ENCODE measurements at regions not wholly inside any gene's neighbourhood (a gene's known extent, or its start where the extent isn't known, plus 50 kb on each side); places are given as distances from the start of the nearest gene placed in this dataset.

GRCh38 chr3:65182682-65183081 lies 494.9 kb upstream of the ADAMTS9 start:
- no peak for TF ChIP-seq CTCF (IDR thresholded peaks at IDR 0.05)
- Histone ChIP-seq H3K4me1 (no peaks in the 10 kb centered on the region), H3K9me3 (ENCODE audit: control insufficient read depth, low read length) (no peaks in the 10 kb centered on the region), H3K36me3 (ENCODE audit: control insufficient read depth, insufficient read depth, low read length) (no peaks in the 10 kb centered on the region), H3K4me3 (ENCODE audit: low read depth, low read length) (no peak overlapping the region), H2AFZ (no peak overlapping the region), H3K27ac (no peak overlapping the region), H3K4me2 (ENCODE audit: low read length) (no peak overlapping the region), H3K79me2 (no peaks in the 10 kb centered on the region), H3K27me3 (ENCODE audit: control insufficient read depth, insufficient read depth, low read length) (no peaks in the 10 kb centered on the region), H3K9ac (no peak overlapping the region)

- TF ChIP-seq CTCF (IDR thresholded peaks at IDR 0.05) = no peak
- H2AFZ ChIP-seq = no peak overlapping the region
- H3K27ac ChIP-seq = no peak overlapping the region
- H3K9ac ChIP-seq = no peak overlapping the region
- no peaks in the 10 kb centered on the region for H3K4me1 ChIP-seq
- H3K4me2 ChIP-seq (ENCODE audit: low read length) = no peak overlapping the region
- H3K9me3 ChIP-seq (ENCODE audit: control insufficient read depth, low read length) = no peaks in the 10 kb centered on the region
- H3K27me3 ChIP-seq (ENCODE audit: control insufficient read depth, insufficient read depth, low read length) = no peaks in the 10 kb centered on the region
- H3K79me2 ChIP-seq = no peaks in the 10 kb centered on the region
- H3K36me3 ChIP-seq (ENCODE audit: control insufficient read depth, insufficient read depth, low read length) = no peaks in the 10 kb centered on the region
- H3K4me3 ChIP-seq (ENCODE audit: low read depth, low read length) = no peak overlapping the region
Observed at GRCh38 chr3:65182085-65182484, 494.3 kb upstream of the ADAMTS9 start.

GRCh38 chr3:65181391-65181871 lies 493.6 kb upstream of the ADAMTS9 start:
- Histone ChIP-seq H3K9ac (no peak overlapping the region), H3K36me3 (ENCODE audit: control insufficient read depth, insufficient read depth, low read length) (no peaks in the 10 kb centered on the region), H3K4me2 (ENCODE audit: low read length) (no peak overlapping the region), H3K79me2 (no peaks in the 10 kb centered on the region), H3K27me3 (ENCODE audit: control insufficient read depth, insufficient read depth, low read length) (no peaks in the 10 kb centered on the region), H3K4me1 (no peaks in the 10 kb centered on the region), H2AFZ (no peak overlapping the region), H3K9me3 (ENCODE audit: control insufficient read depth, low read length) (no peaks in the 10 kb centered on the region), H3K27ac (peak overlapping the region; percentile 15), H3K4me3 (ENCODE audit: low read depth, low read length) (no peak overlapping the region)
- no peak for TF ChIP-seq CTCF (IDR thresholded peaks at IDR 0.05)

- Histone ChIP-seq H3K79me2 (no peaks in the 10 kb centered on the region), H3K9me3 (ENCODE audit: control insufficient read depth, low read length) (no peaks in the 10 kb centered on the region), H3K27ac (no peak overlapping the region), H3K4me2 (ENCODE audit: low read length) (no peak overlapping the region), H3K27me3 (ENCODE audit: control insufficient read depth, insufficient read depth, low read length) (no peaks in the 10 kb centered on the region), H2AFZ (no peak overlapping the region), H3K36me3 (ENCODE audit: control insufficient read depth, insufficient read depth, low read length) (no peaks in the 10 kb centered on the region), H3K9ac (no peak overlapping the region), H3K4me1 (no peaks in the 10 kb centered on the region), H3K4me3 (ENCODE audit: low read depth, low read length) (no peak overlapping the region)
- no peak for TF ChIP-seq CTCF (IDR thresholded peaks at IDR 0.05)
Observed at GRCh38 chr3:65178703-65179102, 490.9 kb upstream of the ADAMTS9 start.

GRCh38 chr3:65177960-65178376 lies 490.2 kb upstream of the ADAMTS9 start:
- no peak overlapping the region for H3K4me3 ChIP-seq (ENCODE audit: low read depth, low read length)
- H3K36me3 ChIP-seq (ENCODE audit: control insufficient read depth, insufficient read depth, low read length) = no peaks in the 10 kb centered on the region
- no peaks in the 10 kb centered on the region for H3K9me3 ChIP-seq (ENCODE audit: control insufficient read depth, low read length)
- no peak overlapping the region for H3K4me2 ChIP-seq (ENCODE audit: low read length)
- TF ChIP-seq CTCF (IDR thresholded peaks at IDR 0.05) = no peak
- no peaks in the 10 kb centered on the region for H3K27me3 ChIP-seq (ENCODE audit: control insufficient read depth, insufficient read depth, low read length)
- no peaks in the 10 kb centered on the region for H3K4me1 ChIP-seq
- no peak overlapping the region for H3K27ac ChIP-seq
- H3K9ac ChIP-seq = no peak overlapping the region
- no peaks in the 10 kb centered on the region for H3K79me2 ChIP-seq
- H2AFZ ChIP-seq = no peak overlapping the region

Measured in parathyroid adenoma (tissue), 2 donors.